IMR-90 (cell line): ENCODE measurements at regions not wholly inside any gene's neighbourhood (a gene's known extent, or its start where the extent isn't known, plus 50 kb on each side); places are given as distances from the start of the nearest gene placed in this dataset.

Experiments used
- CEBPB ChIP-seq: IDR thresholded peaks from 2 replicates; pipeline ENCODE4 v1.6.1; 2012; ENCODE audit warnings: low read depth, low read length, improper control_type of control experiment
- CTCF ChIP-seq: conservative IDR thresholded peaks from 2 replicates; pipeline ENCODE4 v1.5.1; 2012; ENCODE audit warnings: mild to moderate bottlenecking, low read depth, low read length, improper control_type of control experiment
- FOS ChIP-seq: fragments of 150-350 bp; IDR thresholded peaks from 2 replicates; pipeline ENCODE4 v1.6.1; 2016; ENCODE audit warnings: low read depth, low read length
- MAFK ChIP-seq: IDR thresholded peaks from 2 replicates; pipeline ENCODE4 v1.6.1; 2012; ENCODE audit warnings: low read depth, low read length, improper control_type of control experiment
- MAZ ChIP-seq: IDR thresholded peaks from 2 replicates; pipeline ENCODE4 v1.6.1; 2012; ENCODE audit warnings: low read depth, mild to moderate bottlenecking, low read length, improper control_type of control experiment, moderate library complexity, borderline replicate concordance
- MXI1 ChIP-seq: IDR thresholded peaks from 2 replicates; pipeline ENCODE4 v1.6.1; 2012; ENCODE audit warnings: low read depth, mild to moderate bottlenecking, low read length, moderate library complexity, borderline replicate concordance
- POLR2A ChIP-seq: IDR thresholded peaks from 2 replicates; pipeline ENCODE4 v1.6.1; 2012; ENCODE audit warnings: mild to moderate bottlenecking, low read depth, low read length
- RAD21 ChIP-seq: IDR thresholded peaks from 2 replicates; pipeline ENCODE4 v1.6.1; 2012; ENCODE audit warnings: low read length, improper control_type of control experiment
- RCOR1 ChIP-seq: IDR thresholded peaks from 2 replicates; pipeline ENCODE4 v1.6.1; 2012; ENCODE audit warnings: mild to moderate bottlenecking, low read length, improper control_type of control experiment; ENCODE audit not compliant: insufficient replicate concordance
- RFX5 ChIP-seq: IDR thresholded peaks from 2 replicates; pipeline ENCODE4 v1.8.0; 2012; ENCODE audit warnings: low read depth, mild to moderate bottlenecking, low read length, moderate library complexity
- SMC3 ChIP-seq: fragments of 150-350 bp; IDR thresholded peaks from 2 replicates; pipeline ENCODE4 v1.6.1; 2016; ENCODE audit warnings: low read depth, mild to moderate bottlenecking, antibody characterized with exemption, low read length, moderate library complexity
- USF2 ChIP-seq: fragments of 150-350 bp; IDR thresholded peaks from 2 replicates; pipeline ENCODE4 v1.6.1; 2017; ENCODE audit warnings: mild to moderate bottlenecking, antibody characterized with exemption, low read length, low read depth
- TF ChIP-seq, protein P1 (sequence below): fragments of 150-350 bp; IDR thresholded peaks from 2 replicates; pipeline ENCODE4 v1.6.1; 2016; ENCODE audit warnings: low read depth, mild to moderate bottlenecking, low read length, moderate library complexity, borderline replicate concordance

DNA sequence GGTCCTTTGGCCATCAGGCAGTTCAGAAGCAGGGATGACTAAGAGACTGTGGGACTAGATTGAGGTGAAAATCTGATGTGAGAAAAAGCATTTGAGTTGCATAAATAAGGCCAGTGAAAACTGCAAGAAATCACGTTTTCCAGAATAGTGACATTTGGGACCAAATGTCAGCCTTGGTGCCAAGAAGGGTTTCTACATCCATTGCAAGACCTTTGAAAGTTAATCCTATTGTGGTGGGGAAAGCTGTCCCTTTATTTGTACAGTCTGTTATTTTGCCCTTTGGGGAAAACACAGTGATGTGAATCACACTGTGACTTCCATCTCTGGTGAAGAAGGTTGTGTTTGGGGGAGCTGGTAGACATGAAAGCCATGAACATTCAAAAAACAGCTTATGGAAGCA is 153.5 kb upstream of the SIX2 start:
- TF ChIP-seq CTCF: no peak
- TF ChIP-seq POLR2A: no peak
- TF ChIP-seq MAFK: no peak
- no peak for TF ChIP-seq CEBPB
- TF ChIP-seq SMC3: no peak
- no peak for TF ChIP-seq FOS
- no peak for TF ChIP-seq MAZ
- TF ChIP-seq, protein P1, sequence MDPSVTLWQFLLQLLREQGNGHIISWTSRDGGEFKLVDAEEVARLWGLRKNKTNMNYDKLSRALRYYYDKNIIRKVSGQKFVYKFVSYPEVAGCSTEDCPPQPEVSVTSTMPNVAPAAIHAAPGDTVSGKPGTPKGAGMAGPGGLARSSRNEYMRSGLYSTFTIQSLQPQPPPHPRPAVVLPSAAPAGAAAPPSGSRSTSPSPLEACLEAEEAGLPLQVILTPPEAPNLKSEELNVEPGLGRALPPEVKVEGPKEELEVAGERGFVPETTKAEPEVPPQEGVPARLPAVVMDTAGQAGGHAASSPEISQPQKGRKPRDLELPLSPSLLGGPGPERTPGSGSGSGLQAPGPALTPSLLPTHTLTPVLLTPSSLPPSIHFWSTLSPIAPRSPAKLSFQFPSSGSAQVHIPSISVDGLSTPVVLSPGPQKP: no peak
- TF ChIP-seq RAD21: no peak
- no peak for TF ChIP-seq RCOR1
- no peak for TF ChIP-seq RFX5
- no peak for TF ChIP-seq MXI1
- no peak for TF ChIP-seq USF2
